K562 (cell line): ENCODE measurements at regions not wholly inside any gene's neighbourhood (a gene's known extent, or its start where the extent isn't known, plus 50 kb on each side); places are given as distances from the start of the nearest gene placed in this dataset.

Experiments
- ARID3A ChIP-seq: IDR thresholded peaks from 2 replicates; pipeline ENCODE4 v1.6.1; 2012; ENCODE audit warnings: low read depth, low read length, improper control_type of control experiment, borderline replicate concordance
- ATF6 ChIP-seq: sonication (generic); formaldehyde crosslinking; IDR thresholded peaks from 2 replicates; pipeline ENCODE4 v1.4.0; 2020; ENCODE audit warnings: mild to moderate bottlenecking, missing genetic modification reagents
- CBX3 ChIP-seq, 2 experiments: IDR thresholded peaks; 1 replicate in 1 of 2; 2 replicates in 1 of 2; pipeline ENCODE4 v1.6.1; 2012; ENCODE audit warnings: inconsistent platforms in 2 of 2, low read length in 2 of 2, borderline replicate concordance in 1 of 2, control low read depth in 1 of 2
- ELF1 ChIP-seq: fragments of 200-800 bp; sonication (Bioruptor generic); IDR thresholded peaks from 2 replicates; pipeline ENCODE4 v1.6.1; 2016; ENCODE audit warnings: missing genetic modification characterization, missing compliant biosample characterization
- ETV1 ChIP-seq: fragments of 450-650 bp; conservative IDR thresholded peaks from 2 replicates; pipeline ENCODE4 v1.6.1; 2016; ENCODE audit warnings: missing genetic modification characterization, control low read depth, low read depth, missing compliant biosample characterization
- FOXK1 ChIP-seq: sonication (generic); formaldehyde crosslinking; IDR thresholded peaks from 2 replicates; pipeline ENCODE4 v1.8.0; 2022; ENCODE audit warnings: missing genetic modification reagents, mild to moderate bottlenecking, borderline replicate concordance
- HDAC8 ChIP-seq: fragments of 450-650 bp; IDR thresholded peaks from 2 replicates; pipeline ENCODE4 v1.6.1; 2016; ENCODE audit warnings: mild to moderate bottlenecking, missing genetic modification characterization, moderate library complexity, missing compliant biosample characterization
- KAT2B ChIP-seq: IDR thresholded peaks from one replicate; pipeline ENCODE4 v1.6.1; 2012; ENCODE audit warnings: low read depth, mild to moderate bottlenecking, control low read depth, inconsistent platforms, low read length, moderate library complexity
- MBD1 ChIP-seq: fragments of 250-450 bp; sonication (Bioruptor Pico); IDR thresholded peaks from 2 replicates; pipeline ENCODE4 v1.8.0; 2022; ENCODE audit warnings: inconsistent platforms
- SMARCA4 ChIP-seq: fragments of 450-650 bp; IDR thresholded peaks from 2 replicates; pipeline ENCODE4 v1.6.1; 2016
- SP1 ChIP-seq: sonication (generic); formaldehyde crosslinking; IDR thresholded peaks from 2 replicates; pipeline ENCODE4 v1.8.1; 2022; ENCODE audit warnings: mild to moderate bottlenecking, missing genetic modification reagents
- TAF15 ChIP-seq: fragments of 200-400 bp; formaldehyde crosslinking; IDR thresholded peaks from 2 replicates; pipeline ENCODE4 v1.6.1; 2017; ENCODE audit warnings: mild to moderate bottlenecking, low read depth, low read length, moderate library complexity
- U2AF1 ChIP-seq: fragments of 200-400 bp; formaldehyde crosslinking; optimal IDR thresholded peaks from 2 replicates; pipeline ENCODE3; 2017; ENCODE audit warnings: mild to moderate bottlenecking, low read depth, low read length, moderate library complexity
- USF2 ChIP-seq: sonication (generic); formaldehyde crosslinking; IDR thresholded peaks from 2 replicates; pipeline ENCODE4 v1.5.0; 2020; ENCODE audit warnings: missing genetic modification reagents
- ZBTB11 ChIP-seq, 3 experiments: fragments of 200-800 bp in 1 of 3; fragments of 250-450 bp in 1 of 3; fragments of 450-650 bp in 1 of 3; sonication (Bioruptor Pico) in 1 of 3; sonication (Bioruptor generic) in 1 of 3; formaldehyde crosslinking in 1 of 3; IDR thresholded peaks; 2 replicates each; pipeline versions ENCODE4 v1.6.1 to v1.8.0; 2016 to 2022; ENCODE audit warnings: mild to moderate bottlenecking in 2 of 3, missing genetic modification characterization in 2 of 3, missing compliant biosample characterization in 1 of 3, moderate library complexity in 1 of 3
- ZKSCAN3 ChIP-seq: fragments of 250-450 bp; sonication (Bioruptor Pico); IDR thresholded peaks from 2 replicates; pipeline ENCODE4 v1.4.0; 2020

- TF ChIP-seq ETV1 (tag), result peak; percentile 53; the same call in 1 of the 2 replicates
- TF ChIP-seq ZKSCAN3 (CRISPR knock-in tag), result no peak
- TF ChIP-seq HDAC8 (tag), result no peak
- TF ChIP-seq SP1 (CRISPR knock-in tag), result no peak
- no peak for TF ChIP-seq ZBTB11 (CRISPR knock-in tag; IDR thresholded peaks at IDR 0.05)
- peak in 1 of 2 experiments; percentile 93; a peak in 2 of 3 replicates for TF ChIP-seq CBX3 (IDR thresholded peaks at IDR 0.05; ENCODE audit: borderline replicate concordance in 1 of 2, low read length in 2 of 2)
- no peak for TF ChIP-seq ARID3A
- TF ChIP-seq ELF1, result peak; percentile 72
- no peak for TF ChIP-seq TAF15
- no peak for TF ChIP-seq ATF6
- TF ChIP-seq FOXK1 (CRISPR knock-in tag), result no peak
- no peak for TF ChIP-seq KAT2B
- TF ChIP-seq USF2, result peak; percentile 88
- no peak for TF ChIP-seq MBD1 (CRISPR knock-in tag)
- no peak for TF ChIP-seq U2AF1
- no peak for TF ChIP-seq SMARCA4
Measured at GRCh38 chr19:13644645-13645044, 119.7 kb upstream of the MRI1 start (continued).
